SH-SY5Y (cell line): ENCODE measurements at regions not wholly inside any gene's neighbourhood (a gene's known extent, or its start where the extent isn't known, plus 50 kb on each side); places are given as distances from the start of the nearest gene placed in this dataset.

Experiments used
- GATA2 ChIP-seq: IDR thresholded peaks from 2 replicates; pipeline ENCODE4 v1.6.1; 2011; ENCODE audit warnings: mild to moderate bottlenecking, low read depth, low read length
- GATA3 ChIP-seq: IDR thresholded peaks from 2 replicates; pipeline ENCODE4 v1.6.1; 2011; ENCODE audit warnings: low read depth, mild to moderate bottlenecking, low read length, moderate library complexity

GRCh38 chr10:128687927-128688549 lies 561.8 kb upstream of the MKI67 start:
- no peak for TF ChIP-seq GATA2
- no peak for TF ChIP-seq GATA3
